Stomach smooth muscle (tissue), 2 donors: ENCODE measurements at regions not wholly inside any gene's neighbourhood (a gene's known extent, or its start where the extent isn't known, plus 50 kb on each side); places are given as distances from the start of the nearest gene placed in this dataset.

Source experiments
- H3K27ac ChIP-seq: one replicate; pipeline ENCODE4 v1.7.0; 2013; ENCODE audit warnings: mild to moderate bottlenecking, low read length, inconsistent platforms
- H3K27me3 ChIP-seq, 2 donors: one replicate each; pipeline ENCODE4 v1.7.0; 2013; ENCODE audit warnings: low read length in 2 of 2; ENCODE audit not compliant: insufficient read depth in 2 of 2, control insufficient read depth in 1 of 2
- H3K36me3 ChIP-seq, 2 donors: one replicate each; pipeline ENCODE4 v1.7.0; 2013; ENCODE audit warnings: low read length in 2 of 2; ENCODE audit not compliant: control insufficient read depth in 2 of 2, insufficient read depth in 2 of 2
- H3K4me1 ChIP-seq: one replicate; pipeline ENCODE4 v1.7.0; 2013; ENCODE audit warnings: low read length; ENCODE audit not compliant: control insufficient read depth, insufficient read depth
- H3K4me3 ChIP-seq, 2 donors: one replicate each; pipeline ENCODE4 v1.7.0; 2013; ENCODE audit warnings: low read length in 2 of 2
- H3K9ac ChIP-seq, 2 donors: one replicate each; pipeline ENCODE4 v1.7.0; 2013; ENCODE audit warnings: low read length in 2 of 2, mild to moderate bottlenecking in 1 of 2
- H3K9me3 ChIP-seq, 2 donors: one replicate each; pipeline ENCODE4 v1.7.0; 2013; ENCODE audit warnings: low read length in 2 of 2; ENCODE audit not compliant: control insufficient read depth in 2 of 2
- donor health status: healthy.
- donor health status: Pancreatic carcinoma.

DNA sequence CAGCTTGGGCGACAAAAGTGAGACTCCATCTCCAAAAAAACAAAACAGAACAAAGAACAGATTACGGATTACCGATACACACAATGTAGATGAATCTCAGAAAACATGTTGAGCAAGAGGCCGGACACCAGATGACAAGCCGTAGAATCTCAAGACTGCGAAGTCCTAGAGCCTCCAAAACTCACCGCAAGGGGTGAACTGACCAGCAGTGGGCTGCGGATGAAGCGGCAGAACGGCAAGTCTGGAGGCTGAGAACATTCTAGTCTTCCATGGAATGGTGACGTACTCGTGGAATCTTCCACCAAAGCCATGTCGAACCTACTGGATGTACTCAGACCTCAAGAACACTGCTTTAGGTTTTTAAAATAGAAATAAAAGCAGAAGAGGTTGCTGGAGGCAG lies 198.8 kb downstream of the NDUFA10 start:
- H3K27me3 ChIP-seq: no peaks in the 10 kb centered on the region
- no peak overlapping the region for H3K27ac ChIP-seq
- H3K36me3 ChIP-seq: no peaks in the 10 kb centered on the region
- H3K4me1 ChIP-seq: peaks cover 26% of the 10 kb centered on the region
- no peak overlapping the region for H3K4me3 ChIP-seq
- no peaks in the 10 kb centered on the region for H3K9me3 ChIP-seq
- H3K9ac ChIP-seq: no peak overlapping the region

DNA sequence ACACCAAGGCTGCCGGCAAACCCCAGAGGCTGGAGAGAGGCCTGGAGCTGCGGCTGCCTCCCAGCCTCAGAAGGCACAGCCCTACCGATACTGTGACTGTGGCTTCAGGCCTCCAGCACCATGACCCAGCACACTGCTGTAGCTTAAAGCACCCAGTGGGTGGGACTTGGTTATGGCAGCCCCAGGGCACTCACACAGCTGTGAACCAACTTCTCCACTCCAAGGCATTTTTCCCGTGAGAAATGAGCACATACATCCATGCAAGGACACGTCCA lies 199.5 kb downstream of the NDUFA10 start:
- H3K27me3 ChIP-seq: no peaks in the 10 kb centered on the region
- no peak overlapping the region for H3K4me3 ChIP-seq
- no peak overlapping the region for H3K9ac ChIP-seq
- no peaks in the 10 kb centered on the region for H3K9me3 ChIP-seq
- peaks cover 19% of the 10 kb centered on the region for H3K4me1 ChIP-seq
- H3K27ac ChIP-seq: no peak overlapping the region
- no peaks in the 10 kb centered on the region for H3K36me3 ChIP-seq

DNA sequence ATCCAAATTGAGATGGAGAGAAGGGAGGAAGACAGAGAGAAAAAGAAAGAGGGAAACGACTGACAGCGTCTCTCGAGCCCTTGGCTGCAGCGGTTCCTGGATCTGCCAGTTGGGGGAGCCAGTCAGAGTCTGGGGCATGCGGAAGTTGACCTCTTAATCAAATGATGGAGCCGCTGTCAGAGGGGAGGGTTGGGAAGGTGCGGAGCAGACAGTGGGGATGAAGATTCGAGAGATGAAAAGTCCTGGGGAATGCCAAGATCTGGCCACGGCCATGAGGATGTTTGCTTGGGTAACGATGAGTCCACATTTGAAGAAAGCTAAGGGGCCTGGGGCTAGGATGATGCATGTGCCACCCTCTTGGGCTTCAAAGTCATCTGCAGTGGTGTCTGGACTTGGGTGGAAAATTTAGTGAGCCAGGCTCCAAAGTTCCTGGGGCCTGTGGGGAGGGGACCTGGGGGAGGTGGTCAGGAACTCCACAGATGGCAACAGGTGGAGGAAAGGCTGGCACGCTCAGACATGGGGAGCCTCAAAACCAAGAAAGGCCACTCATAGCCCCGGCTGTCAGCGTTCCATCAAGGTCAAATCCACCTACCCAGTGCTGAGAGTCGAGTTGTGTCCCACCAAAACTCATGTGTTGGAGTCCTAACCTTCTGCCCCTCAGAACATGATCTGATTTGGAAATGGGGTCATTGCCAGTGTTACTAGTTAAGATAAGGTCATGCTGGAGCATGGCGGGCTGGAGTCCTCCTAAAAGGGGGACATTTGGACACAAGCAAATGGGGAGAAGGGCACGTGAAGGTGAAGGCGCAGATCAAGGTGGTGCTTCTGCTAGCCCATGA lies 200.1 kb downstream of the NDUFA10 start:
- H3K9me3 ChIP-seq: no peaks in the 10 kb centered on the region
- H3K4me3 ChIP-seq: no peak overlapping the region
- no peak overlapping the region for H3K27ac ChIP-seq
- H3K9ac ChIP-seq: no peak overlapping the region
- H3K27me3 ChIP-seq: no peaks in the 10 kb centered on the region
- H3K4me1 ChIP-seq: peaks cover 14% of the 10 kb centered on the region
- H3K36me3 ChIP-seq: no peaks in the 10 kb centered on the region

GRCh38 chr2:239824046-239824694 lies 201.0 kb downstream of the NDUFA10 start:
- no peak overlapping the region for H3K9ac ChIP-seq
- peaks cover 8% of the 10 kb centered on the region for H3K4me1 ChIP-seq
- no peaks in the 10 kb centered on the region for H3K36me3 ChIP-seq
- no peak overlapping the region for H3K4me3 ChIP-seq
- no peak overlapping the region for H3K27ac ChIP-seq
- no peaks in the 10 kb centered on the region for H3K9me3 ChIP-seq
- H3K27me3 ChIP-seq: no peaks in the 10 kb centered on the region

GRCh38 chr2:239822146-239822831 lies 202.9 kb downstream of the NDUFA10 start:
- Histone ChIP-seq H3K9me3 (no peaks in the 10 kb centered on the region), H3K36me3 (no peaks in the 10 kb centered on the region), H3K9ac (no peak overlapping the region), H3K27me3 (no peaks in the 10 kb centered on the region), H3K27ac (no peak overlapping the region), H3K4me1 (peaks cover under 1% of the 10 kb centered on the region), H3K4me3 (no peak overlapping the region)

DNA sequence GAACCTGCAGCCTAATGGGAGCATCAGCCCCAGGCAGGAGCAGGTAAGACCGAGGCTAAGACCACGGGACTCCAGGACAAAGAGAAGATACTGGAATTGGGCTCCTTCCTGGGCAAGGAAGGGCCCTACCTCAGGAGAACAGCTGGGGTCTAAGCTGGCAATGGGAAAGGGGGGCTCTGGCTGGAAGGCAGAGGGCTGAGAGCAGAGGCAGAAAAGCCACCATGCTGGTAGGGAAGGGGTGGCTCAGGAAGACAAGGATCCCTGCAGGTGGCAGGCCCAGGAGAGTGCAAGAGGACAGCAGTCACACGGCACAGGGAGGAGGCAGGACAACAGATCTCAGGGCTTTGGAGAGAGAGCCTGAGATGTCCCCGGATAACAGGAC lies 203.5 kb downstream of the NDUFA10 start:
- peaks cover 3% of the 10 kb centered on the region for H3K4me1 ChIP-seq
- no peak overlapping the region for H3K4me3 ChIP-seq
- no peaks in the 10 kb centered on the region for H3K9me3 ChIP-seq
- H3K27me3 ChIP-seq: no peaks in the 10 kb centered on the region
- H3K36me3 ChIP-seq: no peaks in the 10 kb centered on the region
- H3K9ac ChIP-seq: no peak overlapping the region
- H3K27ac ChIP-seq: no peak overlapping the region

GRCh38 chr2:239820836-239821693 lies 204.1 kb downstream of the NDUFA10 start:
- Histone ChIP-seq H3K4me3 (no peak overlapping the region), H3K36me3 (no peaks in the 10 kb centered on the region), H3K4me1 (peaks cover 7% of the 10 kb centered on the region), H3K9ac (no peak overlapping the region), H3K27me3 (no peaks in the 10 kb centered on the region), H3K9me3 (no peaks in the 10 kb centered on the region), H3K27ac (no peak overlapping the region)

GRCh38 chr2:239819974-239820555 lies 205.1 kb downstream of the NDUFA10 start:
- Histone ChIP-seq H3K9me3 (no peaks in the 10 kb centered on the region), H3K4me3 (no peak overlapping the region), H3K36me3 (no peaks in the 10 kb centered on the region), H3K4me1 (peaks cover 14% of the 10 kb centered on the region), H3K27me3 (no peaks in the 10 kb centered on the region), H3K27ac (no peak overlapping the region), H3K9ac (no peak overlapping the region)

DNA sequence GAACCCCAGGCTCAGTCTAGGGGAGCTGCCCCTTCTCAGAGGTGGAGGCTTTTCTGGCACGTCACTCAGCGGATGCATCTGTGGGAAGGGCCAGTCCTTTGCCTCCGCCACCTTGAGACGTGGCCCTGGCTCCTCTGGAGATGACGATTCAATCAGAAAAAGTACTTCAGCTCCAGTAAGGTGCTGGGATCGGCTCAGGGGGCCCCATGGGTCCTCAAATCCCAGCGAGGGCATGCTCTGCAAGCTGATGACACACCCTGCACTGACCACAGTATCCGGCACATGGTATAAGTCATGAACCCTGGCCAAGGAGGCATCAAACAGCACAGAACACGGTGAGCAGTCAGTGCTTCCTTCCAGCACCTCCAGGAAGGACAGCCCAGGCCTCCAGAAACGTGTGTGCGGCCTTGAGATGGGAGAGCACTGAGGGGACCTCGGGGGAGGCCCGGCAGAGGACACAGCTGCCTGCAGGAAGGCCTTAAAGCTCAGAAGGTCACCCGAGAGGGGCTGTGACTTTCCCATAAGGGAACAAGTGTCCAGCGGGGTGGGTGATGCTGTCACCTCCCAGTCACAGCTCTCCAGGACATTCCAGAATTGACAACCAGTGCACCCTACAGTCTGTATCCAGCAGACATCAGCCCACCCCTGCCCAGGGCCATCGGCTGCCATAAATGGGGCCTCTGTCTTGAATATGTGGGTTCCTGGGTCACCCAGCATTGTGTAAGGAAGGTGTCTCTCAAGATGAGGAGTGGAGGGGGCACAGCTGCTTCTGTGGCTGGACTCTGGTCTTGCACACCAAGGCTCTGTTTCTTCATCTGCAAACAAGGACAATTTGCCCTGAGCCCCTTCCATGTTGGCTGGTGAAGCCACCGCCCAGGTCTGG lies 205.8 kb downstream of the NDUFA10 start:
- H3K36me3 ChIP-seq: no peaks in the 10 kb centered on the region
- H3K27ac ChIP-seq: no peak overlapping the region
- no peaks in the 10 kb centered on the region for H3K27me3 ChIP-seq
- no peak overlapping the region for H3K9ac ChIP-seq
- H3K9me3 ChIP-seq: no peaks in the 10 kb centered on the region
- H3K4me3 ChIP-seq: no peak overlapping the region
- H3K4me1 ChIP-seq: peaks cover 19% of the 10 kb centered on the region
